BJ (cell line): ENCODE measurements at regions not wholly inside any gene's neighbourhood (a gene's known extent, or its start where the extent isn't known, plus 50 kb on each side); places are given as distances from the start of the nearest gene placed in this dataset.

Experiments
- CTCF ChIA-PET: fragments of 350-600 bp; formaldehyde crosslinking; extraction: SDS; loops from one replicate; lab custom pipeline; 2021; ENCODE audit warnings: antibody characterized with exemption, inconsistent platforms; lab: Yijun Ruan, JAX
- POLR2A ChIA-PET: fragments of 300-600 bp; sonication (Branson Sonifier 250); formaldehyde crosslinking; extraction: SDS; loops from one replicate; lab custom pipeline; 2021; ENCODE audit warnings: antibody characterized with exemption; lab: Charles Lee
- DNase-seq: peaks from one replicate; pipeline ENCODE4 v3.0.0-alpha.2; 2011; ENCODE audit warnings: low read depth
- H3K27me3 ChIP-seq: 2 replicates; pipeline ENCODE4 v1.6.0; 2011; ENCODE audit warnings: low read length; ENCODE audit not compliant: control insufficient read depth, insufficient read depth
- H3K36me3 ChIP-seq: 2 replicates; pipeline ENCODE4 v1.5.1; 2011; ENCODE audit warnings: low read length; ENCODE audit not compliant: control insufficient read depth, insufficient read depth
- H3K4me3 ChIP-seq: 2 replicates; pipeline ENCODE4 v1.5.1; 2011; ENCODE audit warnings: low read depth, mild to moderate bottlenecking, control low read depth, low read length
- TF ChIP-seq, protein P1 (sequence below): IDR thresholded peaks from 2 replicates; pipeline ENCODE4 v1.5.1; 2011; ENCODE audit warnings: low read depth, mild to moderate bottlenecking, control low read depth, inconsistent platforms, low read length, moderate library complexity; ENCODE audit not compliant: insufficient read depth

DNA sequence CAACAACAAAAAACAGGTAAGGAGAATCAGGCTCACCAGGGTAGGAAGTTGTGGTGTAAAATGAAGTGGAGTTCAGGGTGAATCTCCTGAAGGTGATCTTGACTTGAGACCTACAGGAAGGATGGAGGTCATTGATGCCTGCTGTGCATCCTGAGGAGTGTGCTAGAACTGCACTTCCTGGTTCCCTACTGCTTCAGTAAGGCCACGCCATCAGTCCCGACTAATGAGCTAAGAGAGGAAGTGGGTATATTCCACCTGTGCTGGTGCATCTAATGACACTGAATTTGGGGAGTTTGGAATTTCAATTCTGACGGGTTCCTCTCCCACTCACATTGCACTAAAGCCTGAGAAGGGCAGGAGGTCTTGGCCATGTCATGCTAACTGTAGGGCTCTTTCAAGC, 349.3 kb upstream of the SLC14A2 start:
- POLR2A ChIA-PET, result no interaction called here
- DNase-seq, result no peak
- TF ChIP-seq, protein P1, sequence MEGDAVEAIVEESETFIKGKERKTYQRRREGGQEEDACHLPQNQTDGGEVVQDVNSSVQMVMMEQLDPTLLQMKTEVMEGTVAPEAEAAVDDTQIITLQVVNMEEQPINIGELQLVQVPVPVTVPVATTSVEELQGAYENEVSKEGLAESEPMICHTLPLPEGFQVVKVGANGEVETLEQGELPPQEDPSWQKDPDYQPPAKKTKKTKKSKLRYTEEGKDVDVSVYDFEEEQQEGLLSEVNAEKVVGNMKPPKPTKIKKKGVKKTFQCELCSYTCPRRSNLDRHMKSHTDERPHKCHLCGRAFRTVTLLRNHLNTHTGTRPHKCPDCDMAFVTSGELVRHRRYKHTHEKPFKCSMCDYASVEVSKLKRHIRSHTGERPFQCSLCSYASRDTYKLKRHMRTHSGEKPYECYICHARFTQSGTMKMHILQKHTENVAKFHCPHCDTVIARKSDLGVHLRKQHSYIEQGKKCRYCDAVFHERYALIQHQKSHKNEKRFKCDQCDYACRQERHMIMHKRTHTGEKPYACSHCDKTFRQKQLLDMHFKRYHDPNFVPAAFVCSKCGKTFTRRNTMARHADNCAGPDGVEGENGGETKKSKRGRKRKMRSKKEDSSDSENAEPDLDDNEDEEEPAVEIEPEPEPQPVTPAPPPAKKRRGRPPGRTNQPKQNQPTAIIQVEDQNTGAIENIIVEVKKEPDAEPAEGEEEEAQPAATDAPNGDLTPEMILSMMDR, result no peak
- no peak overlapping the region for H3K4me3 ChIP-seq
- CTCF ChIA-PET, result no interaction called here
- no peaks in the 10 kb centered on the region for H3K27me3 ChIP-seq
- no peaks in the 10 kb centered on the region for H3K36me3 ChIP-seq

DNA sequence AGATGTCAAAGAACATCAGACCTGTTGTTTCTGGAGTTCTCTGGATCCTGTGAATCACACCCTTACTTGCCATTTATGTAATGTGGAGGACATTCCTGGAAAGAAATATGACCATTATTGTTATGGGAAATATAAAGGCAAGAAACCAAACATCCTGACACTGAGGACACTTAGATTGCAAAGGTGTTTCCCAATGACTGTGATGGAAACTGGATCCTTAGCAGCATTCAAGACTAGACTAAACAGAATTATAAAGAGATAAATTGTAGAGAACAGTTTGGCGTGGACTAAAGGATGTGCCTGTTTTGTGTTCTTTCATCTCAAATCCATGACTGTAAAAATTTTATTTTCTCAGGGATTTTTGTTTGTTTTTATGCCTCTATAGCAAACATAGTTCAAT, 347.7 kb upstream of the SLC14A2 start:
- ChIA-PET CTCF (interaction anchor here (1.0 kb wide), 1 partner anchor 9 kb away, joined by 6 read pairs; no protein-coding TSS in a partner anchor), POLR2A (no interaction called here)
- Histone ChIP-seq H3K27me3 (no peaks in the 10 kb centered on the region), H3K36me3 (no peaks in the 10 kb centered on the region), H3K4me3 (no peak overlapping the region)
- TF ChIP-seq, protein P1, result no peak
- no peak for DNase-seq

DNA sequence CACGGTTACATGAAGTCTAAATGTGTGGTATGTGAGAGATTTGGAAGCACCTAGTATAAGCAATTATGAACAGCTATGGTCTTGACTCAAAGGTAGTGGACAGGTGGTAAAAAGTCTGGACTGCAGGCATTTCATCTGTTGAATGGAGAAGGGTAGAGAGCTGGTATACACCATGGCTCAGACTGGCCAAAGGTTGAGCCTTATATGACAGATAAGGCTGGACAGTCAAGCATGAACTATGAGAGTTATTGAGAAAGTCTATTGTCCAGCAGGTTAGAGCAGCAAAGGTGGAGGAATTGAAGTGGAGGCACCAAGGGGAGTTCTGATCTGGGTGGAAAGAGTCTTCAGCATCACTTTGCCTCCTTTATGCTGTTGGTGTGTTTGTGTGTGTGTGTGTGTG, 346.7 kb upstream of the SLC14A2 start:
- Histone ChIP-seq H3K27me3 (no peaks in the 10 kb centered on the region), H3K4me3 (no peak overlapping the region), H3K36me3 (no peaks in the 10 kb centered on the region)
- ChIA-PET POLR2A (no interaction called here), CTCF (no interaction called here)
- TF ChIP-seq, protein P1, result no peak
- DNase-seq, result no peak

DNA sequence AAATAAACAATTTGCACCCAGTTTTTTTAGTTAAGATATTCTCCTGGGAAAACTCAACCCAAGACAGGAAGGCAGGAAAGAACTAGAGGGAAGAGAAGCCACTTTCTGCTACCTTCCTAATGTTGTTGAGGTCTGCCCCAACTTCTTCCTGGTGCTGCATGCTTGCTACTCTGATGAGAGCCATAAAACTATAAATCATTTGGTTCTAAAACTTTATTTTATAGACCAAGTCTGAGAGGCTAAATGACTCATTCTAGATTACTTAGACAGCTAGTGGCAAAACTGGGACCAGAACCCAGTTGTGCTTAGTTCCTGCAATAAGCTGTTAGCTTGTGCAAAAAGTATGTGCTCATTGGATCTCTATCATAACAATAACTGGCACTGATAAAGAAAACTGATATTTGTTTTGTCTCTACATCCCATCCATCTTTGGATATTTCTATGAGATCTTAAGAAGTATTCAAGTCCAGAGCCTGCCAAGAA, 344.9 kb upstream of the SLC14A2 start:
- POLR2A ChIA-PET, result interaction anchor here (0.7 kb wide), 1 partner anchor 55 kb away, joined by 3 read pairs; no protein-coding TSS in a partner anchor
- Histone ChIP-seq H3K4me3 (no peak overlapping the region), H3K36me3 (no peaks in the 10 kb centered on the region), H3K27me3 (no peaks in the 10 kb centered on the region)
- TF ChIP-seq, protein P1, result no peak
- CTCF ChIA-PET, result interaction anchor here (1.1 kb wide), 1 partner anchor 16 kb away, joined by 3 read pairs; no protein-coding TSS in a partner anchor
- no peak for DNase-seq

DNA sequence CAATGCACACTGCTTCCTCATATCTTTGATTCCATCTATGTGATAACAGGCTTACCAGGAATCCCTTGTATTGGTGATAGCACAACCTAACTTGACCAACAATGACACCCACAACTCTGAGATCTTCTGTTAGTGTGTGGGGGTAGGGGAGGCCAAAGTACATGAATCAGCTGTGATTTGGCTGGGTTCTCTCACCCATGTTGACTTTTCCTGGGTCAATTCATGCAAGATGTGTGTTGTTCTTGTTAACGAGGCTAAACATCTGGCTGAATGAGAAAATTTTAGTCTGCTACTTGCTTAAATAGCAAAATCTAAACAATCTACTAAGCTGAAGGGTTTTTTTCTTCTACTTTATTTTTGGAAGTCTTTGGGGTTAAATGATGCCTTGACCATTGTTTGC, 341.2 kb upstream of the SLC14A2 start:
- CTCF ChIA-PET, result interaction anchor here (1.0 to 4.1 kb wide), 4 partner anchors 12 to 110 kb away, joined by 3 to 34 read pairs (median 14); no protein-coding TSS in a partner anchor
- no peak for DNase-seq
- Histone ChIP-seq H3K4me3 (no peak overlapping the region), H3K27me3 (no peaks in the 10 kb centered on the region), H3K36me3 (no peaks in the 10 kb centered on the region)
- POLR2A ChIA-PET, result no interaction called here
- TF ChIP-seq, protein P1, result no peak
